SU-DHL-6 (cell line): ENCODE measurements at regions not wholly inside any gene's neighbourhood (a gene's known extent, or its start where the extent isn't known, plus 50 kb on each side); places are given as distances from the start of the nearest gene placed in this dataset.

Source experiments
- H2AFZ ChIP-seq: fragments of 200-600 bp; sonication (generic); 2 replicates; pipeline ENCODE4 v1.6.1; 2014; ENCODE audit warnings: low read depth, mild to moderate bottlenecking, moderate library complexity, mixed read lengths, antibody characterized with exemption, low read length; ENCODE audit not compliant: severe bottlenecking
- H3F3A ChIP-seq: fragments of 200-600 bp; shearing (Covaris generic); 2 replicates; pipeline ENCODE4 v1.6.0; 2016; ENCODE audit warnings: antibody characterized with exemption, mild to moderate bottlenecking; ENCODE audit not compliant: insufficient read depth
- H3K27ac ChIP-seq: fragments of 200-600 bp; sonication (generic); 2 replicates; pipeline ENCODE4 v1.5.1; 2016; ENCODE audit warnings: low read depth, mild to moderate bottlenecking, low read length, moderate library complexity, mixed read lengths
- H3K27me3 ChIP-seq: fragments of 200-600 bp; sonication (generic), shearing (Covaris generic); 2 replicates; pipeline ENCODE4 v1.6.0; 2014; ENCODE audit warnings: mild to moderate bottlenecking, low read length
- H3K36me3 ChIP-seq: fragments of 200-600 bp; sonication (generic); 2 replicates; pipeline ENCODE4 v1.6.1; 2014; ENCODE audit warnings: mild to moderate bottlenecking, low read length, mixed read lengths
- H3K4me2 ChIP-seq: fragments of 300-600, 200-600 bp; shearing (Covaris generic), sonication (generic); 2 replicates; pipeline ENCODE4 v1.6.0; 2014; ENCODE audit warnings: low read length, low read depth, mild to moderate bottlenecking; ENCODE audit not compliant: poor library complexity, severe bottlenecking
- H3K4me3 ChIP-seq: fragments of 200-600 bp; sonication (generic); 2 replicates; pipeline ENCODE4 v1.5.1; 2014; ENCODE audit warnings: antibody characterized with exemption, low read length, mild to moderate bottlenecking, mixed read lengths; ENCODE audit not compliant: insufficient read depth, poor library complexity, severe bottlenecking
- H3K79me2 ChIP-seq: fragments of 200-600 bp; sonication (generic); 2 replicates; pipeline ENCODE4 v1.6.1; 2014; ENCODE audit warnings: mild to moderate bottlenecking, low read length, moderate library complexity; ENCODE audit not compliant: insufficient read depth
- H3K9ac ChIP-seq: fragments of 200-600 bp; sonication (generic); 2 replicates; pipeline ENCODE4 v1.7.0; 2014; ENCODE audit warnings: mild to moderate bottlenecking, low read length
- H3K9me2 ChIP-seq: fragments of 200-600 bp; sonication (generic); replicated peaks from 2 replicates; pipeline ENCODE4 v1.6.1; 2014; ENCODE audit warnings: low read length; ENCODE audit not compliant: insufficient read depth
- H3K9me3 ChIP-seq: fragments of 200-600 bp; sonication (generic); 2 replicates; pipeline ENCODE4 v1.6.1; 2014; ENCODE audit warnings: low read length, mixed read lengths; ENCODE audit not compliant: insufficient read depth
- H4K20me1 ChIP-seq: fragments of 200-600 bp; sonication (generic); 2 replicates; pipeline ENCODE4 v1.6.1; 2014; ENCODE audit warnings: low read depth, mild to moderate bottlenecking, antibody characterized with exemption, low read length, moderate library complexity, mixed read lengths
- EZH2phosphoT487 ChIP-seq: fragments of 200-600 bp; sonication (generic), shearing (Covaris generic); conservative IDR thresholded peaks from 2 replicates; pipeline ENCODE4 v1.6.1; 2018; ENCODE audit warnings: mild to moderate bottlenecking, antibody characterized with exemption, low read length, moderate library complexity, mixed read lengths
- TF ChIP-seq, protein P1 (sequence below): fragments of 200-600 bp; sonication (generic); IDR thresholded peaks from one replicate; pipeline ENCODE4 v1.5.1; 2017; ENCODE audit warnings: antibody characterized with exemption, mild to moderate bottlenecking, low read length, moderate library complexity; ENCODE audit not compliant: insufficient read depth, poor library complexity, severe bottlenecking

DNA sequence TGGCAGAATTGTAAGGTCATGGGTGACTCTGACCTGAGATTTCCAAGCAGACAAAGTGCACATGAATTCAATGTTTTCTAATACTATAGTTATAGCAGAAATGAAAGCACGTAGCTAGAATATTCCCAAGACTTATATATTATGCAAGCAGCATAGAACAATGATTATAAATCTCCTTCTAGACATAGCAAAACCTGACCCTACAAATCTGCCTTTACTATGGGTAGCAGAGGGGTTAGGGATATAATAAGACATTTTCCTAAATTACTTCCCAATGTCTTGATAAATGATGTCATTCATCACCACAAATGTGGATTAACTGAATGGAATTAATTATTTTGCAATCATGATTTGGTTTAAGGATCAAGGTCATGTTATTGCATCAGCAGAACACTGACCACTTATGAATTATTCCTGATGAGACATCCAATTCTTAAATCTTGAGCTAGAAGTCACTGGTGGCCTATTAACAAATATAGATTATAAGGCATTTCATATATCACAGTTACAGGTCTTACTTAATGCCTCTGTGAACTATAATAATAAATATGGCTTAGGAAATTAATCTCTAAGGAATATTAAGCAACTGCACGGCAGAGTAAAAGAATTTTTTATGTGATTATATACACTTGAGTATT is 776.6 kb downstream of the AMY1C start:
- H2AFZ ChIP-seq: no peak overlapping the region
- no peak overlapping the region for H3K27ac ChIP-seq
- no peaks in the 10 kb centered on the region for H3F3A ChIP-seq
- H4K20me1 ChIP-seq: no peaks in the 10 kb centered on the region
- H3K79me2 ChIP-seq: no peaks in the 10 kb centered on the region
- no peaks in the 10 kb centered on the region for H3K9me2 ChIP-seq
- no peaks in the 10 kb centered on the region for H3K36me3 ChIP-seq
- no peak overlapping the region for H3K4me2 ChIP-seq
- H3K27me3 ChIP-seq: no peaks in the 10 kb centered on the region
- no peaks in the 10 kb centered on the region for H3K9me3 ChIP-seq
- no peak overlapping the region for H3K9ac ChIP-seq
- H3K4me3 ChIP-seq: no peak overlapping the region
- TF ChIP-seq EZH2phosphoT487: no peak
- TF ChIP-seq, protein P1, sequence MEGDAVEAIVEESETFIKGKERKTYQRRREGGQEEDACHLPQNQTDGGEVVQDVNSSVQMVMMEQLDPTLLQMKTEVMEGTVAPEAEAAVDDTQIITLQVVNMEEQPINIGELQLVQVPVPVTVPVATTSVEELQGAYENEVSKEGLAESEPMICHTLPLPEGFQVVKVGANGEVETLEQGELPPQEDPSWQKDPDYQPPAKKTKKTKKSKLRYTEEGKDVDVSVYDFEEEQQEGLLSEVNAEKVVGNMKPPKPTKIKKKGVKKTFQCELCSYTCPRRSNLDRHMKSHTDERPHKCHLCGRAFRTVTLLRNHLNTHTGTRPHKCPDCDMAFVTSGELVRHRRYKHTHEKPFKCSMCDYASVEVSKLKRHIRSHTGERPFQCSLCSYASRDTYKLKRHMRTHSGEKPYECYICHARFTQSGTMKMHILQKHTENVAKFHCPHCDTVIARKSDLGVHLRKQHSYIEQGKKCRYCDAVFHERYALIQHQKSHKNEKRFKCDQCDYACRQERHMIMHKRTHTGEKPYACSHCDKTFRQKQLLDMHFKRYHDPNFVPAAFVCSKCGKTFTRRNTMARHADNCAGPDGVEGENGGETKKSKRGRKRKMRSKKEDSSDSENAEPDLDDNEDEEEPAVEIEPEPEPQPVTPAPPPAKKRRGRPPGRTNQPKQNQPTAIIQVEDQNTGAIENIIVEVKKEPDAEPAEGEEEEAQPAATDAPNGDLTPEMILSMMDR: no peak

DNA sequence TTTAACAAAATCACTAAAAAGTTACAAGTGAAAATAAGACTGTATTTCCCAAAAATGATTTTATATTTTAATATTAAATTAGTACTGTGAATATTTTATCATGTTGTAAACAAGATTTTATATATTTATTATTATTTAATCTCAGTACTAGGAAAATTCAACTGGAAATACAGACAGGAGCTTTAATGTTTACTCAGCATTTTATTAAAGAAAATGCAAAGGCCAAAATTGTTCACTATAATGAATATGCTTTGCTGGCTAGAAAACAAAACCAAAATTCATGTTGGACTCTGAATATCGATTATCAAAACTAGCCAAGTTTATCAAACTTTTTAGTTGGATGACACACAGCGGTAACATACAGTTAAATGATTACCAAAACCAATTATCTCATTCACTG is 782.3 kb downstream of the AMY1C start:
- no peak overlapping the region for H3K4me3 ChIP-seq
- H3F3A ChIP-seq: no peaks in the 10 kb centered on the region
- H3K9ac ChIP-seq: no peak overlapping the region
- no peak for TF ChIP-seq EZH2phosphoT487
- TF ChIP-seq, protein P1: no peak
- no peak overlapping the region for H3K27ac ChIP-seq
- H3K9me2 ChIP-seq: no peaks in the 10 kb centered on the region
- no peaks in the 10 kb centered on the region for H3K36me3 ChIP-seq
- H3K9me3 ChIP-seq: no peaks in the 10 kb centered on the region
- H2AFZ ChIP-seq: no peak overlapping the region
- H3K79me2 ChIP-seq: no peaks in the 10 kb centered on the region
- H3K27me3 ChIP-seq: no peaks in the 10 kb centered on the region
- H3K4me2 ChIP-seq: no peak overlapping the region
- no peaks in the 10 kb centered on the region for H4K20me1 ChIP-seq

DNA sequence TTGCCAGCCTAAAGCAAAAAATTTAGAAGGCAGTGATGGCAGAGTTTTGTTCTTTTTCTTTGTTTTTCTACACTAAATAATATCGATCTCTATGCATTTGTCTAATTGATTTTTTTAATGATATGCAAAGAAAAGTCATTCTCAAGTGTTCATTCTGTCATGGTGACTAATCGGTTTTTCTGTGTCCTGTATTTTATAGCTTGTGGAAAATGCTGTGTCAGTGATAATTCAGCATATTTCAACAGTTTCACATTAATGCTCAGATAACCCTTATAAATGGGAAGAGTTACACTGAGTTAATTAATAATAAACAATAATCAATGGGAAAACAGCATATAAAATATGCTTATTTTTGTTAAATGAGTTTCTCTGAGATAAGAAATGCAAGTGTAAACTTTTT is 824.9 kb downstream of the AMY1C start:
- H3K4me3 ChIP-seq: no peak overlapping the region
- no peak overlapping the region for H3K4me2 ChIP-seq
- H3K9ac ChIP-seq: no peak overlapping the region
- TF ChIP-seq EZH2phosphoT487: no peak
- TF ChIP-seq, protein P1: no peak
- H3K9me2 ChIP-seq: no peaks in the 10 kb centered on the region
- H3K9me3 ChIP-seq: no peaks in the 10 kb centered on the region
- no peaks in the 10 kb centered on the region for H3K27me3 ChIP-seq
- no peak overlapping the region for H2AFZ ChIP-seq
- H3F3A ChIP-seq: no peaks in the 10 kb centered on the region
- no peaks in the 10 kb centered on the region for H4K20me1 ChIP-seq
- H3K27ac ChIP-seq: no peak overlapping the region
- no peaks in the 10 kb centered on the region for H3K36me3 ChIP-seq
- H3K79me2 ChIP-seq: no peaks in the 10 kb centered on the region
